NCI-H2196 (cell line): ENCODE measurements at regions not wholly inside any gene's neighbourhood (a gene's known extent, or its start where the extent isn't known, plus 50 kb on each side); places are given as distances from the start of the nearest gene placed in this dataset.
"Not testable (repeated sequence)": the region's sequence is repeated elsewhere in the genome, so short reads cannot be mapped to it uniquely, and the experiment has no call there.

Experiments
- DNase-seq: peaks from one replicate; lab custom pipeline; 2025; ENCODE audit not compliant: unreplicated experiment; lab: John Stamatoyannopoulos, UW

DNA sequence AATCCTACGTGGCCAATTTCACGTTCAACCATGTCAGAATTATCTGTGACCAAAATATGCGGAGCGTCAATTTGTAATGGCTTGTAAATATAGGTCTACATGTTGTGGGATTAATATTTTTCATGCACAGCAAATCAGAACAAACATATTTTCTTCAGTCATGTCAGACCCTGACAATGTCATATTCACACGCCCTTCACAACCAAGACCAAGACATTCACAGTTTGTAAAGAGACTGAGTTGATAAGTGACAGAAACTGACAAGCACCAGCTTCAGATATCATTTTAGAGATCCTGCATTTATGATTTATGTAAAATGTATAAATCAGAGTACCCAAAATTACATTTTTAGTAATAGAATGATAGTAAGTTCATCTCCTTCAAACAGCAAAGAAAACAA lies 57.3 kb upstream of the NOVA1 start:
- DNase-seq = no peak

DNA sequence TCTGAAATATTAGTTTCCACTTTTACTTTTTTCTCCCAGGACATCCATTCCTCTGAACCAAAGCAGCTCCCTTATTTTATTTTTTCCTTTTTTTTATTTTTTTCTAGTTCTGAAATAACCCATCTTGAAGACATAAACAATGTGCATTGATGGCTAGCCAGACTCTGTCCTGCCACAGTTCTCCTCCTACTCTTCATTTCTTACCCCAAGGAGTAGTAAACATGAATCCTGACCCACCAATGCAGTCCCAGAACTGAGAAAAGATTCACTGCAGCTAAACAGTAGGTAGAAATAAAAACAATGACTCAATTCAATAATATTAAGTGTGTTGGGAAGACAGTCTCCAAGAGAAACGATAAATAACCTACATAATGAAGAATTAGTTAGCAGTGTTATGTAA lies 65.7 kb upstream of the NOVA1 start:
- DNase-seq = no peak

DNA sequence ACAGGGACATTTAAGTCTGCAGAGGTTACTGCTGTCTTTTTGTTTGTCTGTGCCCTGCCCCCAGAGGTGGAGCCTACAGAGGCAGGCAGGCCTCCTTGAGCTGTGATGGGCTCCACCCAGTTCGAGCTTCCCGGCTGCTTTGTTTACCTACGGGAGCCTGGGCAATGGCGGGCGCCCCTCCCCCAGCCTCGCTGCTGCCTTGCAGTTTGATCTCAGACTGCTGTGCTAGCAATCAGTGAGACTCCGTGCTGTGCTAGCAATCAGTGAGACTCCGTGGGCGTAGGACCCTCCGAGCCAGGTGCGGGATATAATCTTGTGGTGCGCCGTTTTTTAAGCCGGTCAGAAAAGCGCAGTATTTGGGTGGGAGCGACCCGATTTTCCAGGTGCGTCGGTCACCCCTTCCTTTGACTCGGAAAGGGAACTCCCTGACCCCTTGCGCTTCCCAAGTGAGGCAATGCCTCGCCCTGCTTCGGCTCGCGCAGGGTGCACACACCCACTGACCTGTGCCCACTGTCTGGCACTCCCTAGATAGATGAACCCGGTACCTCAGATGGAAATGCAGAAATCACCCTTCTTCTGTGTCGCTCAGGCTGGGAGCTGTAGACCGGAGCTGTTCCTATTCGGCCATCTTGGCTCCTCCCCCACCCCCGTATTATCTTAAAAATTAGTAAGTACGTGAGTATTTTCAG lies 81.0 kb upstream of the NOVA1 start:
- DNase-seq = not testable (repeated sequence)

DNA sequence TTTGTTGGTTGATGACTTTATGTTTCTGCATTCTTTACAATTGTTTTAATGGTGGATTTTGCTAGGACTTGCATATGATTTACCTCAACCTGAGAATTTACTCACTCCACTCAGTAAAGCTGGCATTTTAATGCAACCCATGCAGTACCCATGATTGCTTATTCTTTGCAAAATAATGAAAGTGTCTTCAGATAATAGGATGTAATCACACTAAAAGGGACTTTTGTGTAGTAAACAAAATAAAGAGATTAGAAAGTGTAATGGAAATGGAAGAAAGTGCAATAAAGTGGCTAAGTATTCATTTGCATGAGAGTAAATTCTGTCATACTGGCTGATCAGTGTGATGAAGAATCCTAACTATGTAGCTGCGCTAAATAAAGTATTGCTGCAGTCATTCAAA lies 87.6 kb upstream of the NOVA1 start:
- no peak for DNase-seq

DNA sequence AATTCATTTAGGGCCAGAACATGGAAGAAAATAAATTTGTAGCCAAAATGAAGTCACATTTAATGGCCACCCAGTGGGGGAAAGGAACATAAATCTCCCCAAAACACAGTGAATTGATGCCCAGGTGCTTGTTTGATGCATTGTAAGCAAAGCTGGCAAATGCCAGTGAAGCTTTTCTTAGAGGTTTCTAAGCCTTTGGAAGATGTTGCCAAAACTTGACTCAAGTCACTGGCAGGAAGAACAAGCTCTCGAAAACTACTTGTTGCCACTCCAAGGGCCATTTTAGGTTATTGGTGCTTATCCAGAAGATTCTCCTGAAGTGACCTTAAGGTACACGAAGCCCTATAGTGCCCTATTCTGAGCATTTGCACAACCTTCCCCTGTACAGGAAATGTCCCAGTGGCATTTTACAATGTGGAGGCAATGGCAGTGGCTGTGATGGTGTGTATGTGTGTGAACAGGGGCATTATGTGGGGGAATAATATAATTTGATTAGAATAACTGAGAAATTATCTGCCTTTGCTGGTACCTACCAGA lies 89.5 kb upstream of the NOVA1 start:
- DNase-seq = no peak

DNA sequence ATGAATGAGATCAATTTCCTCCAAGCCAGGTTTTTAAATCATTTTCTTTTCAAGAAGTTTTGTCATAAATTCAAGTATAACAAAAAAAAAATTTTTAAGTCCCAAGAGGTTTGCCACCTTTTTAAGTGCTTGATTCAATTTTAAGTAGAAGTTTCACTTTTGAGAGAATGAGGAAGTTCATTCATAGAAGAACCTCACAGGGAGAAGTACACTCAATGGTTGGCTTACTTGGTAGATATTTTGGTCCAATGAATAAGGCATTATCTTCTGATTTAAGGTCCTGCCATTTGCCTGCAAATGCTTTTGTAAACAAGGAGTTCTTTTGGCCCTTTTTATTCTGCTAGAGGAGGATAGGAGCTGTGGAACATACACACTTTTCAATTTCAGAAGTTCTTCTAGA lies 96.7 kb upstream of the NOVA1 start:
- DNase-seq = no peak

DNA sequence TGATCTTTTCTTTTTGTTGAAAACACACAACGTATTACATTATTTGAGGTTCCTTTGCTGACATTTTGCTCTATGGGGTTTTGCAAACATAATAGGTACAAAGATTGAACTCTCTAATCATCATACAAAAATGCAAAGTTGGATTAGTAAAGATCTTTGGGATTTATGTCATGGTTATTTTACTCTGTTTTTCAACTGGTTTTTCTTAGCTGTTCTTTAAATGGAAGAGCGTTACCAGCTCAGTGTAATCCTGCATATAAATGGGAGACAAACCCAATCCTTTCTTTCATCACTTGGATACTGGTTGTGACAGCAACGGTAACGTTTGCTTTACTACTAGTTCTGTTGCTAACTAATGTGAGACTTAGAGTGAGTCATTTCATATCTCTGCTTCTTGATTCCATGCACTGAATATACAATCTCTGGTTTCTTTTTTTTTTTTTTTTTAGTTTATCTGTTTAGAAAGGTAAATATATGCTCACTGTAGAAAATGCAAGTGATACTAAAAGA lies 104.9 kb upstream of the NOVA1 start:
- DNase-seq = no peak

DNA sequence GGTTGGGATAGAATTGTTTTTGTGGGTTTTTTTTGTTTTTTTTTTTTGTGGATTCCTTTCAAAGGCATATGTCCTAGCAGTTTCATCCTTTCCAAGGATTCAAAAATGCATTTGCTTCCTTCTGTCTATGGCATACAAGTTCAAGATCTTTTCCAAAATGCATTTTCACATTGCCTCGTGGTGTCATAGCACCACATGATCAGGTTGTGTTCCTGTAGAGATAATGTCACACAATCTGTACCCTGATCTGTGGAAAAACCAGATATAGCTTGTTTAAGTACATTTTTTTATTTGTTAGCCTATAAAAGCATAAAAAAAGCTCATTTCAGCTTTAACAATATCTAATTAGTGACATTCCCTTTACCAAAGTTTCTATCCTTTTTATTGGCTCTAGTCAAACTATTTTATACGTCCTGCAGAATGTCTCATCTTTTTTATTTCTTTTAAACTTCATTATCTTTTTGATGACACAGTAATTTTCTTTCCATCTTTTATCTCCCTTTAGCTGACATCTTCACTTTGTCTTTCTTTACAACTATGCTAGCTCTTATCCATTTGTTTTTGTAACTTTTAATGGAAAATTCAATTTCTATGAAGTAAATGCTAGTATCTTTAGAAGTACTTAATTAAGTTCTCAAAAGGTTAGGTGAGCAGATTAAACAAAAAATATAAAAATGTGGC lies 106.0 kb upstream of the NOVA1 start:
- no peak for DNase-seq

DNA sequence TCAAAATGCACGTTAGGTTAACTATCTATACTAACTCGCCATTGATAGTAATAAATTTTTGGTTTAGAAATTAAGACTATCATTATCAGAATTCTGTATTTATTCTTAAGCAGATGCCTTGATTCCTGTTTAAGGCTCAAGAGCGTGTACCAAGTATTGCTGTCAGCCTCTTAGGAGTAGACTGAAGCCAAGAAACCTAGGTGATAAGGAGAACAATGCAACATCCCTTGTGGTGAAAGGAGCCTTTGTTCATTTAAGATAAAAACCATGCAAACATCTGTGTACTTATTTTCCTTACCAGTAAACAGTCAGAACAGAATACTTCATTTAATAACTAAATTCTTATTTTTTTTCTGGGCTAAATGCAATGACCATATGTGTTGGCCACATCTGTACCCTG lies 109.4 kb upstream of the NOVA1 start:
- DNase-seq = no peak

DNA sequence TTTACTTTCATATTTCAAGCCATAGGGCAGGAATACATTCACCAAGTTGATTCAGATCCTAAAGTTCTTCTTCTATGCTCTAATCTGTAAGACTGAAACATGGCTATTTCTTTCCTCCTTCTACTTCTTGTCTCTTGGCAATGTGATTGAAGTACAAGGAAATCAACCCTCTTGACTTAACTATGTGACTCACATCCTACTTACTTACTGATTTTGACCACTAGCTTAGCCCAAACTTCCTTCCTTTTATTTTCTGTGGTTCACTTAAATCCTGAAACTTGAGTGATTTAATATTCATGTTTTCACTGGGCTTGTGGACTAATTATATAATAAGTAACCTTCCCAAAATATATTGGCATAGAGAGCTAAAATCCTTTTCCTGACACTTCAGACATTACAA lies 111.2 kb upstream of the NOVA1 start:
- no peak for DNase-seq

DNA sequence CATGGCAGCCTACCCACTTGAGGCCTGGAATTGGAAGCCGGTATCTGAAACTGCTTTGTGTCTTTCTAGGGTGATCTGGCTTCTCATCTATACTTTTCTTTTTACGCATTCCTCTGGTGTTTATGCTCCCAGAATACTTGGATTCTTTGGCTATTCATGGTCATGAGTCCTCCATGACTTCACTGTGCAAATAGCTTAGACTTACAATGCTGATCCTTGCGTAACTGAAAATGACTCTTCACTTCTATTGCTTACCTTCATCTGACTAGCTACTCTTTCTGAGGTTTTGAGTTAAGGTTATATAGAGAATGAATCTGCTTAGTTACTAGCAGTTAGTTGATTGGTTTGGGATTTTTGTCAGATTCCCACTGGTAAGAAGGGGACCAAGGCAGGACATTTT lies 121.7 kb upstream of the NOVA1 start:
- no peak for DNase-seq

DNA sequence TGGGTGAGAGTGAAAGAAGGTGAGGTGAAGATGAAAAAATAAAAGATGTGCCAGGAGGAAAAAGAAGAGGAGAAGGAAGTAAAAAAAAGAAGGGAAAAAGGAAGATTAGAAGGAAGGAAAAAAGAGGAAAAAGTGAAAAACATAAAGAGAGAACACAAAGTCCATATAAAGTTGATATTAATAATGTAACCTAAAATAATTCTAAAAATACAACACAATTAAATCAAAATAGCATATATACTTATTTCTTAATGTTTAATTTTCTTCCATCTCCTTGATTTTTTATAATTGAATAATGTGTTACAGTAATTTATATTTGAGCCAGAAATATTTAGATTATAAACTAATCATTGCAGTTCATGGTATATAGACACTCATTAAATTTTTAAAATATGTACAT lies 124.4 kb upstream of the NOVA1 start:
- DNase-seq = no peak

DNA sequence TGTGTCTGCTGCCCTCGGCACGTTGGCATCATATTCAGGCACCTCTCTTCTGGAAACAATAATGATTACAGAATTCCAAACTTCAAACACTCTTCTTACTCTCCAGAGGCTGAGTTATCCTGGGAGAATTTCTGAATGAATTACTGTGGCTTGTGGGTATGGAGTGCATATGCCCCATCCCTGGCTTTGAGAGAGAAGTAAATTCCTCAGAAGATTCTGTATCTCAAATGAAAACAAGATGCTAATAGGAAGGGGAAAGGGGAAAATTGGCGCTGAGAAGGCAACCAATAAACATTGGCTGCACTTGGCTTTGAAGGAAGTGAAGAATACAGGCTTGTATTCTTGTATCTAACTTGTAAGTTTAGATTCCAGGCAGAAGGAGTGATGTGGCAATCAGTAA lies 132.0 kb upstream of the NOVA1 start:
- DNase-seq = no peak

DNA sequence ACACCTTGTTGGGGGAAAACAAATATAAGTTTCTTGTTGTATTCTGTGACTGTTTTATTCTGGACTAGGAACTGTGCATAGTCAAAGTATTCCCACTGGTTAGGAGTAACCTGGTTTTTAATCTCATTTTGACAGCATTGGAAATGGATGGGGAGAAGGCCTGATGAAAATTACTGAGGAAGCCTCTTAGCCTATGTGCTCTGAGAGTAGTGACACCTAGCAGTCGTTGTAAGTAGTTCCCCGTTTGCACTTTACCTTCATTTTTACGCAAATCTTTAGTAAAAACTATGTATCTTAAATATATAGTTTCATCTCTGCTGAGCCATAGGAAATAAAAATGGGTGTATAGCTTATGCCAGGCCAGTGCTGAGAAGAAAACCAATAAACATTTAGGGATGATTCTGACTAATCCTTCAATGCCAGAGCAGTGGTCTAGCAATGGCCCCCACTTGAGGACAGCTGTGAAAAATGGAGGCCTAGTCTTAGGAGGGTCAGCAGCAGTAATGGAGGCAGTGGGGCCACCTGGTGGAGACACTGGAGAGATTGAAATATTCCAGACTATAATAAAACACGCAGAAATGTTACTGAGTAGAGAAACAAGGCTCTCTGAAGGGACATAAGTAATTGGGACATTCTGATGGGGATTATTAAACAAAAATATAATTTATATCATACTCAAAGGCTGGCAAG lies 133.2 kb upstream of the NOVA1 start:
- no peak for DNase-seq

DNA sequence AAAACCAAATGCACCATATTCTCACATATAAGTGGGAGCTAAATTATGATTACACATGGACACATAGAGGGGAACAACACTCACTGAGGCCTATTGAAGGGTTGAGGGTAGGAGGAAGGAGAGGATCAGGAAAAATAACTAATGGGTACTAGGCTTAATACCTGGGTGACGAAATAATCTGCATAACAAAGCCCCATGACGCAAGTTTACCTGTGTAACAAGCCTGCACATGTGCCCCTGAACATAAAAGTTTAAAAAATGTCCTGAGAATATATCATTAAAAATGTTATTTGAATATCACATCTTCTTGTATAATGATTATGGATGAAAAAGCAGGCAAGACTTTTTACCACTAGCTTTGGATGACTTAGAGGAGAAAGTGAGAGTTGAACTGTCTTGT lies 138.0 kb upstream of the NOVA1 start:
- no peak for DNase-seq

DNA sequence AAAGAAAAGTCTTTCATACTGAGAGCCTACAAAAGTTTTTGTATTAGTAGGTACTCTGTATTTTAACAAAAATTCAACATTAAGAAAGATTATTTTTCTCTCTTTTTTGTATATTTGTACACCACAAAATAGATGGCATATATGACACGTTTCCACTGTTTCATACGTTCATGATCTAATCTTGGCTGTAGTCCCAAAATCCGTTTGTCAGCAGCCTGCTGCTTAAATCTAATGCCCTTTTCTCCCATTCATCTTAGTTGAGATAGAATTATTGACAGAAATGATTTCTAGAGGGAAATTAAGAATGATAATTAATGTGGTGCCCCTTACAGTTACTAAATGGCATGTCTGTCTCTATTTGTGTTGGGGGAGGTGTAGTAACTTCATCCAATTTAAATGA lies 140.7 kb upstream of the NOVA1 start:
- no peak for DNase-seq

DNA sequence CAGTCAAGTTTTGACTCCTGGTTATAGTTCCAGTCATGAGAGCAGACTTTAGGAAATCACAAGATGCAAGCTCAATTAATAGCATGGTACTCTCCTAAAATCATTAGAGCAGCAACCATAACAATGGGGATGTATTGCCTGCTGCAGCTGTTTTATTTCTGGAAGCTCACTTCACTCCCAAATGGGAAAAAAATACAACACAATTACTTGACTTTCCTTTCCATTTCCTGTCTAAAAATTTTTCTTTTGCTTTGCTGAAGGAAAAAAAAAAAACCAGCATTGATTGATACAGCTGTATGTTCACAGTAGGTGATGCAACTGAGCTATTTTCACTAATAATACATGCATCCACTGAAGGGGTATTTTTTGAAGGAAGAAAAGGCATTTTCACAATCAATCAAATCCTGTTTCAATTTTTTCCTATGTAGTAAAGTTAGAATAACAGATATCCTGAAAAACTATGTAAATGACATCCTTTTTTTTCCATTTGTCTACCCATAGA lies 143.9 kb upstream of the NOVA1 start:
- DNase-seq = no peak

DNA sequence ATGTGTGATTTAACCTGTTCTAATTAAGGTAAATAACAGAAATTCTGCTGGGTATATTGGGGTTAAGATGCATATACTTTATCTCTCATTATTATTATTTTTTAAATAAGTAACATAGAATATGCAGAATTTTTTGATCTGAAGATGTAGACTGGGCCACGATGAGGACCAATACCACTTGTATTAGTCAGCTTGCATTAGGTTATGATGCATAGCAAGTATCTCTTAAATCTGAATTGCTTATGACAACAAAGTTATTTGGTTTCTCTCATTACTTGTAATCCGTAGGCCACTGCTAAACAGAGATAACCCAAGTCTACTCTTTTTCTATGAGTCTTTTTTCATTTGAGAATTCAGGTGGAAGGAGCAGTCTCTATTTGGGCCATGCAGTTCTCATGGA lies 145.5 kb upstream of the NOVA1 start:
- DNase-seq = no peak

DNA sequence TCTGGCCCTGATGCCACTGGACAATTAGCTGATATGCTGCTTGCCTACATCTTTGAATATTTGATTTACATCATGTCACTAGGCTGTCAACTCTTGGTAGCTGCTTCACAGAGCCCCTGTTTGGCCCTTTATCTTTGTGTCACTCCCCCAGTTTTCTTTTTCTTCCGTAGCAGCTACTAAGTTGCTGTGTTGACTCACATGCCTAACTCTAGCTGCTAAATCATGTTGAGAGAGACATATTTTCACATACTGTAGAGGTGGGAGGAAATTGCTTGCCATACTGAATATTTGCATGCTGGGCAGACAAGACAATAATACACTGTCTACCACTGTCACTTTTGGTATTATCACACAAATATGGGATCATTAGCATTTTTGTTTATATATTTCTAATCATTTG lies 147.1 kb upstream of the NOVA1 start:
- no peak for DNase-seq

DNA sequence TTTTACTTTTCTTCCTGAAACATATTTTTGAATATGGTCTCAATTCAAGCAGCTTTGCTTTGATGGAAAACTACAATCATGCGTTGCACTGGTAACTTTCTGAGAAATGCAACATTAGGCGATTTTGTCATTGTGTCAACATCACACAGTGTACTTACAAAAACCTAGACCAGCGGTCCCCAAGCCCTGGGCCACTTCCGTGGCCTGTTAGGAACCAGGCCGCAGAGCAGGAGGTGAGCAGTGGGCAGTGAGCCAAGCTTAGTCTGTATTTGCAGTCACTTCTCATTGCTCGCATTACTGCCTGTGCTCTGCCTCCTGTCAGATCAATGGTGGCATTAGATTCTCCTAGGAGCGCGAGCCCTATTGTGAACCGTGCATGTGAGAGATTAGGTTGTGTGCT lies 163.7 kb upstream of the NOVA1 start:
- no peak for DNase-seq

DNA sequence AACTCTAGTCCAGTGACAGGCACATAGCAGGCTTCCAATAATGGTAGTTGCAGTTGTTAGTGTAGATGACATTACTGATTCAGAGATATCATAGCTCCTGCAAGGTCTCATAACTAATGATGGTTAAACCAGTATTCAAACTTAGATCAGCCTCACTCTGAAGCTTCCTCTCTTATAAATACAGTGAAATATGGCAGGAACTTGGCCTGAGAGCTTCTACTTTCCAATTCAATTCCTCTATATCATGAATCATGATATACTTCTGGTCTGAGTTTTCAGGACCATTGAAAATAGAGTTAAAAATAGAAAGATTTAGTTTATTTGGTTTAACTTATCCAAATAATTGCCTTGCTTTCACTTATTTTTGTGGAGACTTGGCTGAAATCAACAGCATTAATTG lies 167.5 kb upstream of the NOVA1 start:
- DNase-seq = no peak
